ENCODE measurements at regions not wholly inside any gene's neighbourhood (a gene's known extent, or its start where the extent isn't known, plus 50 kb on each side); places are given as distances from the start of the nearest gene placed in this dataset.
"Not testable (repeated sequence)": the region's sequence is repeated elsewhere in the genome, so short reads cannot be mapped to it uniquely, and the experiment has no call there.

- no peak for DNase-seq (ENCODE audit: low read depth)
These were observed 179.4 kb upstream of the MKLN1 start for GRCh38 chr7:131148258-131148657.

GRCh38 chr7:131148708-131149428, 178.8 kb upstream of the MKLN1 start:
- no peak for DNase-seq (ENCODE audit: low read depth)

GRCh38 chr7:131149429-131149773, 178.3 kb upstream of the MKLN1 start:
- no peak for DNase-seq (ENCODE audit: low read depth)

GRCh38 chr7:131149840-131150239, 177.8 kb upstream of the MKLN1 start:
- no peak for DNase-seq (ENCODE audit: low read depth)

GRCh38 chr7:131151034-131151433, 176.6 kb upstream of the MKLN1 start:
- no peak for DNase-seq (ENCODE audit: low read depth)

GRCh38 chr7:131152766-131153165, 174.9 kb upstream of the MKLN1 start:
- no peak for DNase-seq (ENCODE audit: low read depth)

- no peak for DNase-seq (ENCODE audit: low read depth)
These were observed 173.3 kb upstream of the MKLN1 start for GRCh38 chr7:131154380-131154779.

GRCh38 chr7:131157530-131158243, 170.0 kb upstream of the MKLN1 start:
- no peak for DNase-seq (ENCODE audit: low read depth)

- not testable (repeated sequence) for DNase-seq (ENCODE audit: low read depth)
These were observed 169.4 kb upstream of the MKLN1 start for GRCh38 chr7:131158244-131158636.

- no peak for DNase-seq (ENCODE audit: low read depth)
These were observed 167.7 kb upstream of the MKLN1 start for GRCh38 chr7:131159961-131160361.

- no peak for DNase-seq (ENCODE audit: low read depth)
These were observed 166.6 kb upstream of the MKLN1 start for GRCh38 chr7:131161103-131161502.

- no peak for DNase-seq (ENCODE audit: low read depth)
These were observed 163.4 kb upstream of the MKLN1 start for GRCh38 chr7:131164025-131164925.

- DNase-seq (ENCODE audit: low read depth), result no peak
These were observed 161.6 kb upstream of the MKLN1 start for GRCh38 chr7:131166066-131166465.

GRCh38 chr7:131170440-131171271, 157.0 kb upstream of the MKLN1 start:
- DNase-seq (ENCODE audit: low read depth), result no peak

- no peak for DNase-seq (ENCODE audit: low read depth)
These were observed 154.4 kb upstream of the MKLN1 start for GRCh38 chr7:131173145-131173890.

GRCh38 chr7:131174391-131174790, 153.3 kb upstream of the MKLN1 start:
- DNase-seq (ENCODE audit: low read depth), result no peak

GRCh38 chr7:131174855-131175254, 152.8 kb upstream of the MKLN1 start:
- no peak for DNase-seq (ENCODE audit: low read depth)

- DNase-seq (ENCODE audit: low read depth), result no peak
These were observed 145.1 kb upstream of the MKLN1 start for GRCh38 chr7:131182446-131183058.

- no peak for DNase-seq (ENCODE audit: low read depth)
These were observed 144.6 kb upstream of the MKLN1 start for GRCh38 chr7:131183072-131183471.

- no peak for DNase-seq (ENCODE audit: low read depth)
These were observed 144.0 kb upstream of the MKLN1 start for GRCh38 chr7:131183611-131184119.

All from stimulated activated CD8-positive, alpha-beta memory T cell treated with anti-CD3 and anti-CD28 coated beads, Interleukin-12 subunit alpha, Interleukin-12 subunit beta, amount 100 ng/mL, for 4 hours (primary cell).